Natural killer cell (primary cell): ENCODE measurements at regions not wholly inside any gene's neighbourhood (a gene's known extent, or its start where the extent isn't known, plus 50 kb on each side); places are given as distances from the start of the nearest gene placed in this dataset.

Experiments used
- ATAC-seq, 3 donors: fragments of 150-1000 bp in 2 of 3; fragments of 200-7000 bp in 1 of 3; cut with Tn5 transposase; 1 replicate in 1 of 3; 2 replicates in 2 of 3; pipeline ENCODE4 v1.10.0; 2021; ENCODE audit warnings: mild to moderate bottlenecking in 2 of 3, moderate library complexity in 2 of 3
- DNase-seq, 2 donors: peaks; one replicate each; pipeline versions ENCODE4 v3.0.0 to v3.0.0-alpha.2; 2013 to 2021; ENCODE audit warnings: mixed read lengths in 1 of 2
- H3K27ac ChIP-seq: one replicate; pipeline ENCODE4 v1.5.1; 2013; ENCODE audit warnings: mild to moderate bottlenecking, low read length
- H3K27me3 ChIP-seq: one replicate; pipeline ENCODE4 v1.6.1; 2013; ENCODE audit warnings: low read length; ENCODE audit not compliant: control insufficient read depth, insufficient read depth
- H3K36me3 ChIP-seq: one replicate; pipeline ENCODE4 v1.6.1; 2013; ENCODE audit warnings: low read length; ENCODE audit not compliant: control insufficient read depth, insufficient read depth
- H3K4me1 ChIP-seq: one replicate; pipeline ENCODE4 v1.6.1; 2013; ENCODE audit warnings: low read length; ENCODE audit not compliant: control insufficient read depth, insufficient read depth
- H3K4me3 ChIP-seq: one replicate; pipeline ENCODE4 v1.5.1; 2013; ENCODE audit warnings: low read length
- H3K9me3 ChIP-seq: one replicate; pipeline ENCODE4 v1.6.1; 2013; ENCODE audit warnings: low read length; ENCODE audit not compliant: control insufficient read depth, insufficient read depth
- H3K27ac Mint-ChIP-seq, 2 donors: one replicate each; pipeline ENCODE4 v1.8.0; 2022; ENCODE audit warnings: mild to moderate bottlenecking in 2 of 2, mixed read lengths in 2 of 2, moderate library complexity in 1 of 2
- H3K27me3 Mint-ChIP-seq, 2 donors: one replicate each; pipeline ENCODE4 v1.8.0; 2022; ENCODE audit warnings: low read depth in 2 of 2, mixed read lengths in 2 of 2
- H3K36me3 Mint-ChIP-seq: one replicate; pipeline ENCODE4 v1.8.0; 2022; ENCODE audit warnings: mixed read lengths
- H3K4me1 Mint-ChIP-seq, 2 donors: one replicate each; pipeline ENCODE4 v1.8.0; 2022; ENCODE audit warnings: mixed read lengths in 2 of 2
- H3K4me3 Mint-ChIP-seq: one replicate; pipeline ENCODE4 v1.8.0; 2022; ENCODE audit warnings: mild to moderate bottlenecking, moderate library complexity, mixed read lengths
- H3K9me3 Mint-ChIP-seq, 2 donors: one replicate each; pipeline ENCODE4 v1.8.0; 2022; ENCODE audit warnings: mixed read lengths in 2 of 2
- CTCF ChIP-seq: fragments of 200-600 bp; IDR thresholded peaks from one replicate; pipeline ENCODE4 v1.8.0; 2022; ENCODE audit warnings: antibody characterized with exemption
- WGBS: methylation state at CpG from one replicate; pipeline ENCODE4 v1.1.7; 2013; ENCODE audit warnings: missing lambda C conversion rate; ENCODE audit not compliant: insufficient coverage; 5-methylcytosine and 5-hydroxymethylcytosine counted together
- intact Hi-C: fragments of 100-400 bp; cut with micrococcal nuclease; formaldehyde crosslinking; loops from one replicate; pipeline ENCODE4 v1.14.2; 2022

GRCh38 chr15:97678656-97679055, 281.8 kb upstream of the ARRDC4 start:
- TF ChIP-seq CTCF, result no peak
- no peak for ATAC-seq
- intact Hi-C loops, result no loop called here
- Histone ChIP-seq H3K27ac (no peak overlapping the region), H3K27me3 (no peaks in the 10 kb centered on the region), H3K4me3 (no peak overlapping the region), H3K9me3 (no peaks in the 10 kb centered on the region), H3K36me3 (no peaks in the 10 kb centered on the region), H3K4me1 (no peaks in the 10 kb centered on the region)
- Mint-ChIP-seq H3K27ac (no peak overlapping the region), H3K27me3 (no peaks in the 10 kb centered on the region), H3K36me3 (no peaks in the 10 kb centered on the region), H3K4me3 (no peak overlapping the region), H3K9me3 (peaks cover 6 to 16% of the 10 kb centered on the region in 2 donors), H3K4me1 (no peaks in the 10 kb centered on the region)
- DNase-seq, result no peak
- WGBS, result 14% methylated on average over 2 of the region's 2 CpGs

GRCh38 chr15:97679106-97679688, 281.3 kb upstream of the ARRDC4 start:
- WGBS, result 67% methylated on average over 6 of the region's 6 CpGs
- no peak for ATAC-seq

GRCh38 chr15:97680606-97681220, 279.8 kb upstream of the ARRDC4 start:
- no peaks in the 10 kb centered on the region for H3K27me3 ChIP-seq
- peaks cover 6% of the 10 kb centered on the region in 2 donors for H3K9me3 Mint-ChIP-seq
- no peaks in the 10 kb centered on the region for H3K4me1 ChIP-seq
- TF ChIP-seq CTCF, result no peak
- no peak for ATAC-seq
- no peak overlapping the region for H3K4me3 Mint-ChIP-seq
- no peaks in the 10 kb centered on the region for H3K27me3 Mint-ChIP-seq
- 69% methylated on average over 5 of the region's 5 CpGs for WGBS
- H3K36me3 Mint-ChIP-seq, result no peaks in the 10 kb centered on the region
- no peak overlapping the region for H3K4me3 ChIP-seq
- no peak overlapping the region for H3K27ac ChIP-seq
- intact Hi-C loops, result no loop called here
- H3K27ac Mint-ChIP-seq, result no peak overlapping the region
- no peaks in the 10 kb centered on the region for H3K36me3 ChIP-seq
- H3K9me3 ChIP-seq, result no peaks in the 10 kb centered on the region
- no peak for DNase-seq
- no peaks in the 10 kb centered on the region for H3K4me1 Mint-ChIP-seq

More at GRCh38 chr15:97679106-97679688, 281.3 kb upstream of the ARRDC4 start:
- intact Hi-C loops, result no loop called here
- H3K27ac ChIP-seq, result no peak overlapping the region
- Mint-ChIP-seq H3K27ac (no peak overlapping the region), H3K9me3 (peaks cover 6 to 13% of the 10 kb centered on the region in 2 donors), H3K36me3 (no peaks in the 10 kb centered on the region), H3K4me1 (no peaks in the 10 kb centered on the region), H3K27me3 (no peaks in the 10 kb centered on the region), H3K4me3 (no peak overlapping the region)
- no peaks in the 10 kb centered on the region for H3K4me1 ChIP-seq
- no peak for TF ChIP-seq CTCF
- H3K27me3 ChIP-seq, result no peaks in the 10 kb centered on the region
- DNase-seq, result no peak
- H3K36me3 ChIP-seq, result no peaks in the 10 kb centered on the region
- H3K4me3 ChIP-seq, result no peak overlapping the region
- no peaks in the 10 kb centered on the region for H3K9me3 ChIP-seq

GRCh38 chr15:97683831-97684230, 276.7 kb upstream of the ARRDC4 start:
- Histone ChIP-seq H3K36me3 (no peaks in the 10 kb centered on the region), H3K4me3 (no peak overlapping the region), H3K27ac (no peak overlapping the region), H3K9me3 (no peaks in the 10 kb centered on the region), H3K27me3 (no peaks in the 10 kb centered on the region), H3K4me1 (no peaks in the 10 kb centered on the region)
- H3K27me3 Mint-ChIP-seq, result no peaks in the 10 kb centered on the region
- no peaks in the 10 kb centered on the region for H3K4me1 Mint-ChIP-seq
- 0% methylated on average over 1 of the region's 3 CpGs for WGBS
- intact Hi-C loops, result no loop called here
- no peaks in the 10 kb centered on the region for H3K36me3 Mint-ChIP-seq
- H3K4me3 Mint-ChIP-seq, result no peak overlapping the region
- no peak for DNase-seq
- peaks cover 6% of the 10 kb centered on the region in 2 donors for H3K9me3 Mint-ChIP-seq
- no peak overlapping the region for H3K27ac Mint-ChIP-seq
- no peak for TF ChIP-seq CTCF
- no peak for ATAC-seq
